PC-3 (cell line): ENCODE measurements at regions not wholly inside any gene's neighbourhood (a gene's known extent, or its start where the extent isn't known, plus 50 kb on each side); places are given as distances from the start of the nearest gene placed in this dataset.

Source experiments
- ATAC-seq: fragments of 200-7000 bp; cut with Tn5 transposase; 2 replicates; pipeline ENCODE4 v1.9.1; 2020; ENCODE audit warnings: mild to moderate bottlenecking, moderate library complexity
- BruUV-seq: library from RNA; stranded (reverse); fragments of 400-500 nt; replicated peaks from 2 replicates; lab custom pipeline; 2021; lab: Mats Ljungman, UMichigan
- CTCF ChIA-PET: fragments of 300-600 bp; sonication (Branson Sonifier 250); formaldehyde crosslinking; loops from one replicate; lab custom pipeline; 2022; ENCODE audit warnings: antibody characterized with exemption; lab: Charles Lee
- POLR2A ChIA-PET: fragments of 300-600 bp; sonication (Branson Sonifier 250); formaldehyde crosslinking; loops from one replicate; lab custom pipeline; 2022; ENCODE audit warnings: antibody characterized with exemption; ENCODE audit not compliant: unreplicated experiment; lab: Charles Lee
- DNase-seq: peaks from one replicate; pipeline ENCODE4 v3.0.0-alpha.2; 2015
- H2AFZ ChIP-seq: fragments of 300-600 bp; sonication (generic); 2 replicates; pipeline ENCODE4 v1.6.0; 2016; ENCODE audit warnings: antibody characterized with exemption, low read length
- H3F3A ChIP-seq: fragments of 300-600 bp; sonication (generic); one replicate; pipeline ENCODE4 v1.6.0; 2017; ENCODE audit warnings: antibody characterized with exemption, low read length, control low read depth, mild to moderate bottlenecking; ENCODE audit not compliant: unreplicated experiment
- H3K27ac ChIP-seq: fragments of 300-600 bp; sonication (generic); 2 replicates; pipeline ENCODE4 v1.5.1; 2016; ENCODE audit warnings: mild to moderate bottlenecking, low read length
- H3K27me3 ChIP-seq: fragments of 300-600 bp; sonication (generic); 2 replicates; pipeline ENCODE4 v1.6.1; 2016; ENCODE audit warnings: low read length, mixed read lengths
- H3K36me3 ChIP-seq: fragments of 300-600 bp; sonication (generic); 2 replicates; pipeline ENCODE4 v1.6.1; 2016; ENCODE audit warnings: low read depth, mixed run types, low read length, mixed read lengths
- H3K4me1 ChIP-seq: fragments of 300-600 bp; sonication (generic); 2 replicates; pipeline ENCODE4 v1.5.1; 2016; ENCODE audit warnings: low read length; ENCODE audit not compliant: insufficient read depth
- H3K4me2 ChIP-seq: fragments of 300-600 bp; sonication (generic); 2 replicates; pipeline ENCODE4 v1.6.0; 2016; ENCODE audit warnings: low read length
- H3K4me3 ChIP-seq: fragments of 300-600 bp; sonication (generic); 2 replicates; pipeline ENCODE4 v1.5.1; 2016; ENCODE audit warnings: mild to moderate bottlenecking, low read length, mixed read lengths
- H3K79me2 ChIP-seq: fragments of 300-600 bp; sonication (generic); 2 replicates; pipeline ENCODE4 v1.6.1; 2017; ENCODE audit warnings: low read length, mixed read lengths
- H3K9ac ChIP-seq: fragments of 300-600 bp; sonication (generic); 2 replicates; pipeline ENCODE4 v1.6.0; 2016; ENCODE audit warnings: mild to moderate bottlenecking, low read length
- H3K9me2 ChIP-seq: fragments of 300-600 bp; sonication (generic); replicated peaks from 2 replicates; pipeline ENCODE4 v1.6.1; 2016; ENCODE audit warnings: mixed run types, low read length, mixed read lengths
- H3K9me3 ChIP-seq: fragments of 300-600 bp; sonication (generic); 2 replicates; pipeline ENCODE4 v1.6.1; 2016; ENCODE audit warnings: low read length, mixed read lengths
- H4K20me1 ChIP-seq: fragments of 300-600 bp; sonication (generic); 2 replicates; pipeline ENCODE4 v1.6.1; 2016; ENCODE audit warnings: low read length, mixed read lengths
- EZH2 ChIP-seq: fragments of 300-600 bp; sonication (generic); IDR thresholded peaks from one replicate; pipeline ENCODE4 v1.6.1; 2017; ENCODE audit warnings: antibody characterized with exemption, mild to moderate bottlenecking, low read length; ENCODE audit not compliant: unreplicated experiment
- EZH2phosphoT487 ChIP-seq: fragments of 300-600 bp; sonication (generic); IDR thresholded peaks from 2 replicates; pipeline ENCODE4 v1.6.1; 2018; ENCODE audit warnings: mild to moderate bottlenecking, antibody characterized with exemption, low read length, borderline replicate concordance
- intact Hi-C: fragments of 100-400 bp; cut with micrococcal nuclease; formaldehyde crosslinking; loops from 2 replicates; pipeline ENCODE4 v1.9.0; 2023
- TF ChIP-seq, protein P1 (sequence below): fragments of 300-600 bp; sonication (generic); conservative IDR thresholded peaks from 2 replicates; pipeline ENCODE4 v1.5.1; 2017; ENCODE audit warnings: antibody characterized with exemption, low read depth, mild to moderate bottlenecking, low read length

DNA sequence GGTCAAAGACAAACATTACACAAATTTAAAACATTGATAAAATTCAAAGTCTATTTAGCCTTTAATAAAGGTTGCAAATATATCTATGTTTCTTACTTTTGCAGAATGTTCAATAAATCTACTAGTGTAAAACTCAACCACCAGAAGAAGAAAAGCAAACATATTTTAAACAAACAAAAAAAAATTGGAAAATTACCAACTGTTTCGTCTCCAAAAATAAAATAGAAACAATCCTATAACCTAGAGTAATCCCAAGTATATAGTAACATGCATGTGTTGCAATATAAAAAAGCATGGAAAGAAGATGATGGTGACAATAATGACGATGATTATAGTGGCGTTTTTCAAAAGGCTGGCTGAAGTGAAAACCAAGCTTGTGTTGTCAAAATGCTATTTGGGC is 86.0 kb upstream of the PAPPA start:
- H3K36me3 ChIP-seq: no peaks in the 10 kb centered on the region
- no peaks in the 10 kb centered on the region for H3F3A ChIP-seq
- no peaks in the 10 kb centered on the region for H4K20me1 ChIP-seq
- H3K4me2 ChIP-seq: no peak overlapping the region
- intact Hi-C loops: no loop called here
- no peaks in the 10 kb centered on the region for H3K79me2 ChIP-seq
- no peak for TF ChIP-seq EZH2
- no peak for TF ChIP-seq EZH2phosphoT487
- TF ChIP-seq, protein P1, sequence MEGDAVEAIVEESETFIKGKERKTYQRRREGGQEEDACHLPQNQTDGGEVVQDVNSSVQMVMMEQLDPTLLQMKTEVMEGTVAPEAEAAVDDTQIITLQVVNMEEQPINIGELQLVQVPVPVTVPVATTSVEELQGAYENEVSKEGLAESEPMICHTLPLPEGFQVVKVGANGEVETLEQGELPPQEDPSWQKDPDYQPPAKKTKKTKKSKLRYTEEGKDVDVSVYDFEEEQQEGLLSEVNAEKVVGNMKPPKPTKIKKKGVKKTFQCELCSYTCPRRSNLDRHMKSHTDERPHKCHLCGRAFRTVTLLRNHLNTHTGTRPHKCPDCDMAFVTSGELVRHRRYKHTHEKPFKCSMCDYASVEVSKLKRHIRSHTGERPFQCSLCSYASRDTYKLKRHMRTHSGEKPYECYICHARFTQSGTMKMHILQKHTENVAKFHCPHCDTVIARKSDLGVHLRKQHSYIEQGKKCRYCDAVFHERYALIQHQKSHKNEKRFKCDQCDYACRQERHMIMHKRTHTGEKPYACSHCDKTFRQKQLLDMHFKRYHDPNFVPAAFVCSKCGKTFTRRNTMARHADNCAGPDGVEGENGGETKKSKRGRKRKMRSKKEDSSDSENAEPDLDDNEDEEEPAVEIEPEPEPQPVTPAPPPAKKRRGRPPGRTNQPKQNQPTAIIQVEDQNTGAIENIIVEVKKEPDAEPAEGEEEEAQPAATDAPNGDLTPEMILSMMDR: no peak
- ChIA-PET CTCF (no interaction called here), POLR2A (no interaction called here)
- no peaks in the 10 kb centered on the region for H3K9me2 ChIP-seq
- no peaks in the 10 kb centered on the region for H3K4me1 ChIP-seq
- no peak overlapping the region for H3K9ac ChIP-seq
- no peak for DNase-seq
- H3K4me3 ChIP-seq: no peak overlapping the region
- no TSS peak for BruUV-seq
- no peak overlapping the region for H3K27ac ChIP-seq
- ATAC-seq: no peak
- H3K9me3 ChIP-seq: no peaks in the 10 kb centered on the region
- no peak overlapping the region for H2AFZ ChIP-seq
- H3K27me3 ChIP-seq: no peaks in the 10 kb centered on the region

DNA sequence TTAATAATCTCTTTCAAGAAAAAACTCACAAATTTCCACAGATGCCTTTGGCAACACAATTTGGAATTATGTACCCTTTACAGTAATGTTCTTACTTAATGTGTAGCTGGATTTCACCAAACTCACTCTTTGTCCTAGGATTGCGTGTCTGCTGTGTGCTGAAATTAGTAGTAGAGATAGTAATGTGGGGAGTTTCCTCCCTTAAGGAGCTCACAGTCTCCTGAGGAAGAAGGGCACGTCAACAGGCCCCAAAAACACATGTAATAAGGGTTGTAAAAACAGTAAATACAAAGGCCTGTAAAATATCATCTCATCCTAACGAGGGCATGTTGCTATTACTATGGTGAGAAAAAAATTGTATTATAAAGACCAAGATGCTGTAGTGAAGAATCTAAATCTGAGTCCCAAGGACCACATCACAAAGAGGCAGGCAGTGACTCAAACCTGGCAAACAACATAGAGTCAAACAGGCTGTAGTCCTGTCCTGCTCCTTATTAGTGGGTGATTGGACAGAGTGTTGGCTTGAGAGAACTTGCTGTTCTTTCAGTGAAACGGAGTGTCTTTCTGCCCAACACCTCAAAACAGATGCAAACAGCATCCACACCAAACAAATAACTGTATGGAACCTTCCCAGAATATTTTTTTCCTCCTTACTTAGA is 83.2 kb upstream of the PAPPA start:
- no peaks in the 10 kb centered on the region for H4K20me1 ChIP-seq
- no peak overlapping the region for H3K27ac ChIP-seq
- ATAC-seq (no peak), DNase-seq (no peak)
- POLR2A ChIA-PET: no interaction called here
- H3K9me2 ChIP-seq: no peaks in the 10 kb centered on the region
- TF ChIP-seq EZH2phosphoT487: no peak
- TF ChIP-seq, protein P1: no peak
- no peak for TF ChIP-seq EZH2
- no peaks in the 10 kb centered on the region for H3F3A ChIP-seq
- no peaks in the 10 kb centered on the region for H3K79me2 ChIP-seq
- no peak overlapping the region for H3K4me2 ChIP-seq
- no peak overlapping the region for H2AFZ ChIP-seq
- peaks cover 18% of the 10 kb centered on the region for H3K4me1 ChIP-seq
- BruUV-seq: no TSS peak
- H3K36me3 ChIP-seq: no peaks in the 10 kb centered on the region
- H3K9ac ChIP-seq: no peak overlapping the region
- H3K4me3 ChIP-seq: no peak overlapping the region
- no peaks in the 10 kb centered on the region for H3K9me3 ChIP-seq
- no peaks in the 10 kb centered on the region for H3K27me3 ChIP-seq
- intact Hi-C loops: no loop called here
- CTCF ChIA-PET: no interaction called here

DNA sequence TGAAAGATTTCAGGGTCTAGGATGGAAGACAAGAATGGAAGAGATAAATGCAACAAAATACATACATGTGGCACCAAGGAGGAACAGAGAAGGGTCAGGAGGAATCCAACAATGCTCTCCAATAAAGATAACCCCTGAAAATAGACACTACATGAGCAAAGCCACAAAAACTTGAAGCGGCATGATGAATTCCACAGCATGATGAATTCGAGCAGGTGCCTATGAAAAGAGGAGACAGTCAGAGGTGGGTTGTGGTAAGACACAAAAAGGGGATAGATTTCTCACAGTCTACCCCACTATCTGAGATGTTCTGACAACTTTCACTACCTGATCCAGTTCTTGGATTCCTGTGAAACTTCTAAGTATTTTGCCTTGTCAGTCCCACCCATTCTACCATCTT is 81.5 kb upstream of the PAPPA start:
- DNase-seq (no peak), ATAC-seq (no peak)
- Histone ChIP-seq H3K9me3 (no peaks in the 10 kb centered on the region), H3K79me2 (no peaks in the 10 kb centered on the region), H3K36me3 (no peaks in the 10 kb centered on the region), H3K27ac (no peak overlapping the region), H3K4me3 (no peak overlapping the region), H3F3A (no peaks in the 10 kb centered on the region), H2AFZ (no peak overlapping the region), H3K27me3 (no peaks in the 10 kb centered on the region), H3K4me1 (peaks cover 20% of the 10 kb centered on the region), H4K20me1 (no peaks in the 10 kb centered on the region), H3K9ac (no peak overlapping the region), H3K9me2 (no peaks in the 10 kb centered on the region), H3K4me2 (no peak overlapping the region)
- BruUV-seq: no TSS peak
- ChIA-PET POLR2A (no interaction called here), CTCF (no interaction called here)
- TF ChIP-seq EZH2: no peak
- TF ChIP-seq, protein P1: no peak
- no peak for TF ChIP-seq EZH2phosphoT487
- intact Hi-C loops: no loop called here
